C4-2B (cell line): ENCODE measurements at regions not wholly inside any gene's neighbourhood (a gene's known extent, or its start where the extent isn't known, plus 50 kb on each side); places are given as distances from the start of the nearest gene placed in this dataset.

Experiments
- ZFX ChIP-seq: fragments of 450-650 bp; IDR thresholded peaks from 2 replicates; pipeline ENCODE4 v1.6.1; 2017
- TF ChIP-seq, protein P1 (sequence below): fragments of 450-650 bp; conservative IDR thresholded peaks from 2 replicates; pipeline ENCODE4 v1.5.1; 2017; ENCODE audit warnings: mild to moderate bottlenecking

DNA sequence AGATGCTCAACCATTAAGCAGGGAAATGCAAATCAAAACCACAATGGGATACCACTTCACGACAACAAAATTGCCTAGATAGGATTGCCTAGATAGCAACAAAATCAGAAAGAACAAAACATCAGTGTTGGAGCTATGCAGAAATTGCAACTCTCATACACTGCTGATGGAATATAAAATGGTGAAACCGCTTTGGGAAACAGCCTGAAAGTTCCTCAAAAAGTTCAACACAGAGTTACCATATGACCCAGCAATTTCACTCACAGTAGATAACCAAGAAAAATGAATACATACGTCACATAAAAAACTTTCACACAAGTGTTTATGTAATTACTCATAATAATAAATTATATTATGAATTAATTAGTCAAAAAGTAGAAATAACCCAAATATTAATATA is 78.3 kb downstream of the MAFB start:
- TF ChIP-seq, protein P1, sequence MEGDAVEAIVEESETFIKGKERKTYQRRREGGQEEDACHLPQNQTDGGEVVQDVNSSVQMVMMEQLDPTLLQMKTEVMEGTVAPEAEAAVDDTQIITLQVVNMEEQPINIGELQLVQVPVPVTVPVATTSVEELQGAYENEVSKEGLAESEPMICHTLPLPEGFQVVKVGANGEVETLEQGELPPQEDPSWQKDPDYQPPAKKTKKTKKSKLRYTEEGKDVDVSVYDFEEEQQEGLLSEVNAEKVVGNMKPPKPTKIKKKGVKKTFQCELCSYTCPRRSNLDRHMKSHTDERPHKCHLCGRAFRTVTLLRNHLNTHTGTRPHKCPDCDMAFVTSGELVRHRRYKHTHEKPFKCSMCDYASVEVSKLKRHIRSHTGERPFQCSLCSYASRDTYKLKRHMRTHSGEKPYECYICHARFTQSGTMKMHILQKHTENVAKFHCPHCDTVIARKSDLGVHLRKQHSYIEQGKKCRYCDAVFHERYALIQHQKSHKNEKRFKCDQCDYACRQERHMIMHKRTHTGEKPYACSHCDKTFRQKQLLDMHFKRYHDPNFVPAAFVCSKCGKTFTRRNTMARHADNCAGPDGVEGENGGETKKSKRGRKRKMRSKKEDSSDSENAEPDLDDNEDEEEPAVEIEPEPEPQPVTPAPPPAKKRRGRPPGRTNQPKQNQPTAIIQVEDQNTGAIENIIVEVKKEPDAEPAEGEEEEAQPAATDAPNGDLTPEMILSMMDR, result no peak
- no peak for TF ChIP-seq ZFX
